ENCODE measurements at regions not wholly inside any gene's neighbourhood (a gene's known extent, or its start where the extent isn't known, plus 50 kb on each side); places are given as distances from the start of the nearest gene placed in this dataset.

- no peak overlapping the region for H2AK5ac ChIP-seq (ENCODE audit: low read length)
- H3K4ac ChIP-seq (ENCODE audit: low read depth, low read length) = no peak overlapping the region
- no peaks in the 10 kb centered on the region for H3K79me2 ChIP-seq (ENCODE audit: control insufficient read depth, insufficient read depth, low read length, poor library complexity)
- H3K4me3 ChIP-seq (ENCODE audit: low read depth, low read length) = no peak overlapping the region
- peaks cover 6% of the 10 kb centered on the region for H3K79me1 ChIP-seq (ENCODE audit: low read length)
- H2BK12ac ChIP-seq (ENCODE audit: low read length) = peak overlapping the region; percentile 5
- no peak overlapping the region for H3K23ac ChIP-seq (ENCODE audit: low read length)
- H3K14ac ChIP-seq (ENCODE audit: low read length) = no peak overlapping the region
- no peak overlapping the region for H3K27ac ChIP-seq (ENCODE audit: low read depth, low read length)
- DNase-seq = no peak
- no peak overlapping the region for H3K4me2 ChIP-seq (ENCODE audit: low read length)
- H3K9me3 ChIP-seq (ENCODE audit: insufficient read depth, low read depth, low read length) = no peaks in the 10 kb centered on the region
- no peaks in the 10 kb centered on the region for H3K27me3 ChIP-seq (ENCODE audit: insufficient read depth, low read length)
- no peak overlapping the region for H2BK120ac ChIP-seq (ENCODE audit: insufficient read depth, low read length, poor library complexity)
- H3K9ac ChIP-seq (ENCODE audit: low read length) = no peak overlapping the region
- peaks cover 11 to 13% of the 10 kb centered on the region in 2 experiments for H3K4me1 ChIP-seq (ENCODE audit: control insufficient read depth in 1 of 2, insufficient read depth in 2 of 2, low read length in 2 of 2)
- no peak overlapping the region for H2AFZ ChIP-seq (ENCODE audit: insufficient read depth, low read length, poor library complexity)
- no peak overlapping the region for H4K8ac ChIP-seq (ENCODE audit: low read depth, low read length)
- H4K12ac ChIP-seq (ENCODE audit: low read depth, low read length) = no peak overlapping the region
- H3K36me3 ChIP-seq (ENCODE audit: control insufficient read depth in 1 of 2, insufficient read depth in 2 of 2, low read length in 2 of 2) = no peaks in the 10 kb centered on the region
- no peak overlapping the region for H3K18ac ChIP-seq (ENCODE audit: low read length)
- no CpG with 5 or more reads among the region's 5 CpGs for whole genome bisulfite sequencing (ENCODE audit: extremely low coverage, insufficient coverage, insufficient read length)
- peak overlapping the region; percentile 1 for H4K91ac ChIP-seq (ENCODE audit: low read depth, low read length)
- no peak overlapping the region for H2BK5ac ChIP-seq (ENCODE audit: low read depth, low read length, poor library complexity)
Measured at GRCh38 chr15:39473298-39473947, 107.5 kb upstream of the THBS1 start.

- Histone ChIP-seq H3K79me2 (ENCODE audit: control insufficient read depth, insufficient read depth, low read length, poor library complexity) (no peaks in the 10 kb centered on the region), H3K9ac (ENCODE audit: low read length) (no peak overlapping the region), H3K27me3 (ENCODE audit: insufficient read depth, low read length) (no peaks in the 10 kb centered on the region), H3K4me3 (ENCODE audit: low read depth, low read length) (no peak overlapping the region), H4K8ac (ENCODE audit: low read depth, low read length) (no peak overlapping the region), H3K79me1 (ENCODE audit: low read length) (peaks cover 6% of the 10 kb centered on the region), H2AK5ac (ENCODE audit: low read length) (no peak overlapping the region), H3K4ac (ENCODE audit: low read depth, low read length) (no peak overlapping the region), H3K9me3 (ENCODE audit: insufficient read depth, low read depth, low read length) (no peaks in the 10 kb centered on the region), H3K14ac (ENCODE audit: low read length) (no peak overlapping the region), H2BK5ac (ENCODE audit: low read depth, low read length, poor library complexity) (no peak overlapping the region), H3K36me3 (ENCODE audit: control insufficient read depth in 1 of 2, insufficient read depth in 2 of 2, low read length in 2 of 2) (no peaks in the 10 kb centered on the region), H4K91ac (ENCODE audit: low read depth, low read length) (no peak overlapping the region), H3K18ac (ENCODE audit: low read length) (no peak overlapping the region), H2AFZ (ENCODE audit: insufficient read depth, low read length, poor library complexity) (no peak overlapping the region), H3K4me1 (ENCODE audit: control insufficient read depth in 1 of 2, insufficient read depth in 2 of 2, low read length in 2 of 2) (peaks cover 11 to 13% of the 10 kb centered on the region in 2 experiments), H2BK12ac (ENCODE audit: low read length) (no peak overlapping the region), H3K27ac (ENCODE audit: low read depth, low read length) (no peak overlapping the region), H2BK120ac (ENCODE audit: insufficient read depth, low read length, poor library complexity) (peak overlapping the region; percentile 0), H4K12ac (ENCODE audit: low read depth, low read length) (no peak overlapping the region), H3K23ac (ENCODE audit: low read length) (no peak overlapping the region), H3K4me2 (ENCODE audit: low read length) (no peak overlapping the region)
- WGBS (ENCODE audit: extremely low coverage, insufficient coverage, insufficient read length) = no CpG with 5 or more reads among the region's 3 CpGs
- DNase-seq = no peak
Measured at GRCh38 chr15:39474657-39475056, 106.2 kb upstream of the THBS1 start.

GRCh38 chr15:39478996-39479395 is 101.9 kb upstream of the THBS1 start:
- peaks cover 4% of the 10 kb centered on the region for H3K79me1 ChIP-seq (ENCODE audit: low read length)
- no peak overlapping the region for H2BK5ac ChIP-seq (ENCODE audit: low read depth, low read length, poor library complexity)
- no peak overlapping the region for H3K18ac ChIP-seq (ENCODE audit: low read length)
- no peak overlapping the region for H4K8ac ChIP-seq (ENCODE audit: low read depth, low read length)
- H3K14ac ChIP-seq (ENCODE audit: low read length) = no peak overlapping the region
- no CpG with 5 or more reads among the region's 3 CpGs for whole genome bisulfite sequencing (ENCODE audit: extremely low coverage, insufficient coverage, insufficient read length)
- no peaks in the 10 kb centered on the region for H3K36me3 ChIP-seq (ENCODE audit: control insufficient read depth in 1 of 2, insufficient read depth in 2 of 2, low read length in 2 of 2)
- no peak overlapping the region for H3K27ac ChIP-seq (ENCODE audit: low read depth, low read length)
- no peak overlapping the region for H2BK12ac ChIP-seq (ENCODE audit: low read length)
- H2AFZ ChIP-seq (ENCODE audit: insufficient read depth, low read length, poor library complexity) = no peak overlapping the region
- no peak overlapping the region for H3K4me2 ChIP-seq (ENCODE audit: low read length)
- no peak overlapping the region for H2BK120ac ChIP-seq (ENCODE audit: insufficient read depth, low read length, poor library complexity)
- no peaks in the 10 kb centered on the region for H3K79me2 ChIP-seq (ENCODE audit: control insufficient read depth, insufficient read depth, low read length, poor library complexity)
- no peak for DNase-seq
- no peaks in the 10 kb centered on the region for H3K27me3 ChIP-seq (ENCODE audit: insufficient read depth, low read length)
- no peak overlapping the region for H2AK5ac ChIP-seq (ENCODE audit: low read length)
- H3K23ac ChIP-seq (ENCODE audit: low read length) = no peak overlapping the region
- H3K4ac ChIP-seq (ENCODE audit: low read depth, low read length) = no peak overlapping the region
- H3K4me3 ChIP-seq (ENCODE audit: low read depth, low read length) = no peak overlapping the region
- no peak overlapping the region for H4K91ac ChIP-seq (ENCODE audit: low read depth, low read length)
- H4K12ac ChIP-seq (ENCODE audit: low read depth, low read length) = no peak overlapping the region
- peaks cover 6 to 8% of the 10 kb centered on the region in 2 experiments for H3K4me1 ChIP-seq (ENCODE audit: control insufficient read depth in 1 of 2, insufficient read depth in 2 of 2, low read length in 2 of 2)
- no peak overlapping the region for H3K9ac ChIP-seq (ENCODE audit: low read length)
- no peaks in the 10 kb centered on the region for H3K9me3 ChIP-seq (ENCODE audit: insufficient read depth, low read depth, low read length)

- Histone ChIP-seq H2BK12ac (ENCODE audit: low read length) (no peak overlapping the region), H2BK5ac (ENCODE audit: low read depth, low read length, poor library complexity) (no peak overlapping the region), H3K27ac (ENCODE audit: low read depth, low read length) (no peak overlapping the region), H2AFZ (ENCODE audit: insufficient read depth, low read length, poor library complexity) (no peak overlapping the region), H3K36me3 (ENCODE audit: control insufficient read depth in 1 of 2, insufficient read depth in 2 of 2, low read length in 2 of 2) (no peaks in the 10 kb centered on the region), H3K9me3 (ENCODE audit: insufficient read depth, low read depth, low read length) (no peaks in the 10 kb centered on the region), H4K8ac (ENCODE audit: low read depth, low read length) (no peak overlapping the region), H3K18ac (ENCODE audit: low read length) (no peak overlapping the region), H4K91ac (ENCODE audit: low read depth, low read length) (no peak overlapping the region), H3K79me1 (ENCODE audit: low read length) (no peaks in the 10 kb centered on the region), H3K79me2 (ENCODE audit: control insufficient read depth, insufficient read depth, low read length, poor library complexity) (no peaks in the 10 kb centered on the region), H3K27me3 (ENCODE audit: insufficient read depth, low read length) (no peaks in the 10 kb centered on the region), H3K23ac (ENCODE audit: low read length) (no peak overlapping the region), H2AK5ac (ENCODE audit: low read length) (no peak overlapping the region), H3K4ac (ENCODE audit: low read depth, low read length) (no peak overlapping the region), H3K4me2 (ENCODE audit: low read length) (no peak overlapping the region), H4K12ac (ENCODE audit: low read depth, low read length) (no peak overlapping the region), H3K14ac (ENCODE audit: low read length) (no peak overlapping the region), H2BK120ac (ENCODE audit: insufficient read depth, low read length, poor library complexity) (no peak overlapping the region), H3K4me3 (ENCODE audit: low read depth, low read length) (no peak overlapping the region), H3K4me1 (ENCODE audit: control insufficient read depth in 1 of 2, insufficient read depth in 2 of 2, low read length in 2 of 2) (no peaks in the 10 kb centered on the region), H3K9ac (ENCODE audit: low read length) (no peak overlapping the region)
- WGBS (ENCODE audit: extremely low coverage, insufficient coverage, insufficient read length) = no CpG with 5 or more reads among the region's 2 CpGs
- DNase-seq = no peak
Measured at GRCh38 chr15:39479911-39480310, 101.0 kb upstream of the THBS1 start.

Data from trophoblast cell (in vitro differentiated cells and primary cell).